Left cardiac atrium (tissue), 4 donors: ENCODE measurements at regions not wholly inside any gene's neighbourhood (a gene's known extent, or its start where the extent isn't known, plus 50 kb on each side); places are given as distances from the start of the nearest gene placed in this dataset.

ENCODE experiments used
- ATAC-seq, 2 donors: fragments of 200-7000 bp; cut with Tn5 transposase; one replicate each; pipeline ENCODE4 v1.9.1; 2020; ENCODE audit warnings: mild to moderate bottlenecking in 2 of 2, moderate library complexity in 2 of 2
- DNase-seq: peaks from one replicate; pipeline ENCODE4 v3.0.0-alpha.2; 2020
- intact Hi-C, 2 donors: fragments of 100-400 bp; cut with DNase I; formaldehyde crosslinking; loops; one replicate each; pipeline versions ENCODE4 v1.14.1 to v1.15.1; 2022 to 2023
- donor health status: DM: no; HTN: yes; CAD: no.
- donor health status: DM: no; HTN: yes; CAD: no; lungs with severe emphysema.
- donor health status: DM: yes; HTN: yes; CAD: no.
- donor health status: Dilated cardiomyopathy.

DNA sequence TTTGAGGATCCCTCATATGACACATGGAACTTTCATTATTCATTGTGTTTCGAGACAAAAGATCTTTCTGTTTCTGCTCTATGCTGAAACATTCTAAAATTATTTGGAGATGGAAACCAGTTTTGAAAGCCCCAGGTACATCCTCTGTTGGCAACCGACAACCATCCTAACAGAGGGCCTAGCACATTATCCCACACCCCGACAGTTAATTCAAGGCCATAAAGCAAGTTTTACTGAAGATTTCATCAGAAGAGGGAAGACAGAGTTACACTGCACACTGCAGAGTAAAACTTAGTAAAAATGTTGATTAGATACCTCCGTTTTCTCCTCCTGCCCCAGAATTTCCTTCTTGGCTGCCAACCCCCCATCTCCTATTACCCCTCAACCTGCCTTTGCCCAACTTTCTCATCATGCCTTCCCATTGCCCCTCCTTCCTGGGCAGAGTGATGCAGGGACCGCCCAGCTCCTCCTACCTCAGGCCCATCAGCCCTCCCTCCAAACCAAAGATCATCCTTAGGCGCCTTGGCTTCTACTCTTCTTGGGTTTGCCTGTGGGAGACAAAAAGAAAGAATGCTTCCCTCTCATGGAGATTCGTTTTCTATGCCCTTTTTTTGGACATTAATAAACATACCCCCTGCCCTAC, 52.9 kb upstream of the CITED4 start:
- DNase-seq (no peak), ATAC-seq (no peak)
- intact Hi-C loops: no loop called here

- intact Hi-C loops: no loop called here
- no peak for DNase-seq
- no peak for ATAC-seq
Observed at GRCh38 chr1:40915581-40915980, 53.4 kb upstream of the CITED4 start.

- no peak for DNase-seq
- ATAC-seq: no peak
- intact Hi-C loops: no loop called here
Observed at GRCh38 chr1:40917995-40918711, 56.0 kb upstream of the CITED4 start.

DNA sequence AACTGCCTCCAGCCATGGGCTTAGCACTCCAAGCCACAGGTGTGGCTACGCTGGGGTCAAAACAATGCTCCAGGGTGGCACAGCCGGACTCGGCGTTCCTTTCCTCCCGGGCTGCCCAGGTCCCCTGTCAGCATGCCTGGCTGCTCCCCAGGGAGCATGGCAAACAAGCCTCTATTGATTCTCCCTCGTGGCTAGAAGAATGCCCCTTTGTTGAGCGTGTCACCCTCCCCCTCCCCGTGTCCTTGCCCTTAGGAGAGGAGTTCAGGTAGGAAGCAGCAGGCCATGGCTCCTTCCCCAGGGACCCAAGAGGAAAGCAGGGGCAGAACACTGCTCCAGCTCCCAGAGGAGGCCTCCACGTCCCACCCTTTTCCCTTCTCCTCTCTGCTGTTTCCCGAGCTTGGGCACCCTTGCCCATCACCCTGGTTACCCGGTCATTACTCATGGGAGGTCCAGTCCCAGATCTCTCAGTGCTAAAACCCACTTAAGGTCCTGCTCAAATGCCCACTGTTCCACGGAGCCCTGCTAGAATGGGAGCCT, 57.4 kb upstream of the CITED4 start:
- DNase-seq (no peak), ATAC-seq (no peak)
- intact Hi-C loops: no loop called here

DNA sequence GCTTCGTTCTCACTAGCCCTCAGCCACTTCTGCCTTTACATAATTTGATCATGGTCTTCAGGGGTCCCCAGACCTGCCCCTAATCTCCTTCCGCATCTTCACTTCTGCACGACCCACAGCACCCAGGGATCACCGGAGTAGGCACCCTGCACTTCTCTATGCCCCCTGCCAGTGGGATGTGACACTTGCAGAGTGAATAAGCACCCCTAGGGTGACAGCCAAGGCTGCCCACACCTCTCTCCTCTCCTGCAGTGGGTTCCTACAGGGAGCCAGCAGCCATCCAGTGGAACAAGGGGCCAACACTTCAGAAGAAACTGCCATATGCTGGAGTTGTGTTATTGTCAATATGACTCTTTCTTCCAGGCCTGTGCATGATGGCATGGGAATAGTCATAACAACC, 58.0 kb upstream of the CTPS1 start:
- DNase-seq (no peak), ATAC-seq (no peak)
- intact Hi-C loops: no loop called here

DNA sequence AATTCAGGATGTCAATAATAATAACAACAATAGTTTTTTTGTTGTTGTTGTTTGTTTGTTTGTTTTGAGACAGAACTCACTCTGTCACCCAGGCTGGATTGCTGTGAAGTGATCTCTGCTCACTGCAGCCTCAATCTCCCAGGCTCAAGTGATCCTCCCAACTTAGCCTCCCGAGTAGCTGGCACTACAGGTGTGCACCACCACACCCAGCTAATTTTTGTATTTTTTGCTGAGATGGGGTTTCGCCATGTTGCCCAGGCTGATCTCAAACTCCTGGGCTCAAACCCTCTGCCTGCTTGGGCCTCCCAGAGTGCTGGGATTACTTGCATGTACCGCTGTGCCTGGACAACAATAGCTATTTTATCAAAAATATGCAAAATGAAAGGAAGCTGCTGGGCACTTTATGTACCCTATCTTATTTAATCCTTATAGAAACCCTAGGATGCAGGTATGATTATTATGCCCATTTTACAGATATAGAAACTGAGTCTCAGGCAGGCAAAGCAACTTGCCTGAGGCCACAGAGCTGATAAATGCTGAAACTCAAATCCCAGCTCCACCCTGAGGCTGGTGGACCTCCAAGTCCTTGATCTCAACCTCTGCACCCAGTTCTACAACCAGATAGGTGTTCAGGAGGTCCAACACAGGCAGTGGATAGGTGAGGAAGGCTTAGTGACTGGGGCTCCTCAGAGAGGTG, 57.4 kb upstream of the CTPS1 start:
- ATAC-seq (no peak), DNase-seq (no peak)
- intact Hi-C loops: no loop called here

DNA sequence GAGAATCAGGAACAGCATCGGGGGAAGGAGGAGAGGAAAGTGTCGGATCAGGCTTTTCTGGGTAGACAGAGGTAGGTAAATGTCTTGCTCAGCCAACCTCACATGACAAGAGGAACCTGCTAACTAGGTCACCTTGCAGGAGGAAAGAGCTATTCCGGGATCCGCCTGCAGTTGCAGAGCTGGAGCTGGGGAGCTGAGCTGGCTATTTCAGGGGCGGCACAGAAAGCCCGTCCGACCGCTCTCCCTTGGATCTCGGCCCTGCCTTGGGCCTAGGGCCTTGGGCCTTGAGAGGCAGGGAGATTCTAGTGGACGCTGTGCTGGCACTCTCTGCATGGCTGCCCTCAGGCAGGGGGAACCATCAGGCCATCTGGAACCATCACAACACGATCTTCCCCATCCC, 56.5 kb upstream of the CTPS1 start:
- intact Hi-C loops: no loop called here
- DNase-seq (no peak), ATAC-seq (no peak)

GRCh38 chr1:40923511-40924020, 55.9 kb upstream of the CTPS1 start:
- ATAC-seq: no peak
- DNase-seq: no peak
- intact Hi-C loops: no loop called here

GRCh38 chr1:40924767-40925166, 54.7 kb upstream of the CTPS1 start:
- intact Hi-C loops: no loop called here
- no peak for DNase-seq
- ATAC-seq: no peak

DNA sequence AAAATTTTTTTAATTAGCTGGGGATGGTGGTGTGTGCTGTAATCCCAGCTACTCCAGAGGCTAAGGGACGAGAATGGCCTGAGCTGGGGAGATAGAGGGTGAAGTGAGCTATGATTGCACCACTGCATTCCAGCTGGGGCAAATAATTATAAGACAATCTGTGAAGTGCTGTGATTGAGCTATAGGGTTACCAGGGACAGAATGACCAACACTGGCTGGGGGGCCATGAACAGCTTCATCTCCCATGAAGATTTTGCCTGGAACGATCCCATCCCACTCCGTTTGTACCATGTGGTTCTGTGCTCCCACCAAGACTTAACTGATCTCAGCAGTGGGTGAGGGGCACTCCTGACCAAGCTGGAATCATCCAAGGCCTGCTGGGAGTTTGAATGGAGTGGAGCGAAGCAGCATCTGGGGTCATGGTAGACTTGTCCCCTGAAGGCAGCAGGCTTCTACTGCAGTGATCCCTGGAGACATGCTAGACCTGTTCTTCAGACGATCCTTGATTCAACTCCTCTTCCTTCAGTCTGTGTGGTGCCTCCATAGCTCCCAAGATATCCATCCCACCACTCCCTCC, 53.6 kb upstream of the CTPS1 start:
- peak in 1 of 2 donors; percentile 27 for ATAC-seq
- intact Hi-C loops: no loop called here

GRCh38 chr1:40926441-40926840, 53.1 kb upstream of the CTPS1 start:
- DNase-seq (no peak), ATAC-seq (peak in 1 of 2 donors; percentile 63)
- intact Hi-C loops: no loop called here

More for the DNA sequence above, 53.6 kb upstream of the CTPS1 start:
- no peak for DNase-seq

DNA sequence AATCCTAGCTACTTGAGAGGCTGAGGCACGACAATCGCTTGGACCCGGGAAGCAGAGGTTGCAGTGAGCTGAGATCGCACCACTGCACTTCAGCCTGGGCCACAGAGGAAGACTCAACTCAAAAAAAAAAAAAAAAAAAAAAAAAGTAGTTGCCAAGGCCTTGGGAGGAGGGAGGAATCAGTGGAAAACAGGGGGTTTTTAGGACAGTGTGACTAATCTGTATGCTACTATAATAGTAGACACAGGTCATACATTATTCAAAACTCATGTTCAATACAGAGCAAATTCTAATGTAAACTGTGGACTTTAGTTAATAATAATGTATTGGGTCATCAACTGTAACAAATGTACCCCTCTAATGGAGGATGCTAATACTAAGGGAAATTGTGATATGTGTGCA, 51.7 kb upstream of the CTPS1 start:
- no peak for DNase-seq
- intact Hi-C loops: no loop called here

DNA sequence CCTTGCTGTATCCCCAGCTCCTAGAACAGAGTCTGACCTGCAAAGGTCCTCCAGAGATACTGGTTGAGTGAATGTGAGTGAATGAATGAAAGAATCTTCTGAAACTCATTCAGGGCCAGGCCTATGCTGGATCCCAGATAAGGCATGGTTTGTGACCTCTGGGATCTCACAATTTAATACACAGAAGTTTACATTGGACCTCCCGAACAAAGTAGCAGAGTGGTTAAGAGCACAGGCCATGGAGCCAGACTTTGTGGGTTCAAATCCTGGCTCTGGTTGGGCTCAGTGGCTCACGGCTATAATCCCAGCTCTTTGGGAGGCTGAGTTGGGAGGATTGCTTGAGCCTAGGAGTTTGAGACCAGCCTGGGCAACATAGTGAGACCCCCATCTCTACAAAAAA, 50.8 kb upstream of the CTPS1 start:
- DNase-seq (no peak), ATAC-seq (no peak)
- intact Hi-C loops: no loop called here

More for the DNA sequence above, 51.7 kb upstream of the CTPS1 start:
- no peak for ATAC-seq

- DNase-seq (no peak), ATAC-seq (no peak)
- intact Hi-C loops: no loop called here
Observed at GRCh38 chr1:40929155-40929554, 50.3 kb upstream of the CTPS1 start.
